ENCODE measurements at regions not wholly inside any gene's neighbourhood (a gene's known extent, or its start where the extent isn't known, plus 50 kb on each side); places are given as distances from the start of the nearest gene placed in this dataset.

GRCh38 chr1:217018648-217019047 is 295.4 kb upstream of the ESRRG start:
- Histone ChIP-seq H3K4me3 (no peak overlapping the region), H3K9me3 (no peaks in the 10 kb centered on the region), H3K4me1 (no peaks in the 10 kb centered on the region), H3K27me3 (no peaks in the 10 kb centered on the region), H3K36me3 (no peaks in the 10 kb centered on the region), H3K27ac (no peak overlapping the region)
- no peak for DNase-seq (ENCODE audit: low spot score)
- TF ChIP-seq CTCF (IDR thresholded peaks at IDR 0.05): no peak

GRCh38 chr1:217017165-217017564 is 293.9 kb upstream of the ESRRG start:
- no peak for TF ChIP-seq CTCF (IDR thresholded peaks at IDR 0.05)
- Histone ChIP-seq H3K27me3 (no peaks in the 10 kb centered on the region), H3K36me3 (no peaks in the 10 kb centered on the region), H3K27ac (no peak overlapping the region), H3K9me3 (no peaks in the 10 kb centered on the region), H3K4me1 (no peaks in the 10 kb centered on the region), H3K4me3 (no peak overlapping the region)
- DNase-seq (ENCODE audit: low spot score): no peak

GRCh38 chr1:217014066-217014465 is 290.8 kb upstream of the ESRRG start:
- Histone ChIP-seq H3K27ac (no peak overlapping the region), H3K4me1 (no peaks in the 10 kb centered on the region), H3K4me3 (no peak overlapping the region), H3K36me3 (no peaks in the 10 kb centered on the region), H3K9me3 (no peaks in the 10 kb centered on the region), H3K27me3 (no peaks in the 10 kb centered on the region)
- no peak for TF ChIP-seq CTCF (IDR thresholded peaks at IDR 0.05)
- no peak for DNase-seq (ENCODE audit: low spot score)

GRCh38 chr1:217012659-217013058 is 289.4 kb upstream of the ESRRG start:
- no peak overlapping the region for H3K4me3 ChIP-seq
- no peak overlapping the region for H3K27ac ChIP-seq
- no peaks in the 10 kb centered on the region for H3K36me3 ChIP-seq
- TF ChIP-seq CTCF (IDR thresholded peaks at IDR 0.05): no peak
- H3K9me3 ChIP-seq: no peaks in the 10 kb centered on the region
- H3K27me3 ChIP-seq: no peaks in the 10 kb centered on the region
- DNase-seq (ENCODE audit: low spot score): no peak
- H3K4me1 ChIP-seq: no peaks in the 10 kb centered on the region

GRCh38 chr1:217011097-217011496 is 287.9 kb upstream of the ESRRG start:
- no peaks in the 10 kb centered on the region for H3K4me1 ChIP-seq
- TF ChIP-seq CTCF (IDR thresholded peaks at IDR 0.05): no peak
- no peak overlapping the region for H3K4me3 ChIP-seq
- H3K36me3 ChIP-seq: no peaks in the 10 kb centered on the region
- no peaks in the 10 kb centered on the region for H3K27me3 ChIP-seq
- no peak for DNase-seq (ENCODE audit: low spot score)
- H3K9me3 ChIP-seq: no peaks in the 10 kb centered on the region
- no peak overlapping the region for H3K27ac ChIP-seq

GRCh38 chr1:217010253-217010652 is 287.0 kb upstream of the ESRRG start:
- Histone ChIP-seq H3K4me1 (no peaks in the 10 kb centered on the region), H3K27ac (no peak overlapping the region), H3K27me3 (no peaks in the 10 kb centered on the region), H3K9me3 (no peaks in the 10 kb centered on the region), H3K36me3 (no peaks in the 10 kb centered on the region), H3K4me3 (no peak overlapping the region)
- TF ChIP-seq CTCF (IDR thresholded peaks at IDR 0.05): no peak
- no peak for DNase-seq (ENCODE audit: low spot score)
